GM18870 (cell line): ENCODE measurements at regions not wholly inside any gene's neighbourhood (a gene's known extent, or its start where the extent isn't known, plus 50 kb on each side); places are given as distances from the start of the nearest gene placed in this dataset.

Experiments used
- ATAC-seq: cut with Tn5 transposase; IDR thresholded peaks from one replicate; pipeline ENCODE4 v1.9.1; 2021; ENCODE audit warnings: moderate library complexity; ENCODE audit not compliant: unreplicated experiment

DNA sequence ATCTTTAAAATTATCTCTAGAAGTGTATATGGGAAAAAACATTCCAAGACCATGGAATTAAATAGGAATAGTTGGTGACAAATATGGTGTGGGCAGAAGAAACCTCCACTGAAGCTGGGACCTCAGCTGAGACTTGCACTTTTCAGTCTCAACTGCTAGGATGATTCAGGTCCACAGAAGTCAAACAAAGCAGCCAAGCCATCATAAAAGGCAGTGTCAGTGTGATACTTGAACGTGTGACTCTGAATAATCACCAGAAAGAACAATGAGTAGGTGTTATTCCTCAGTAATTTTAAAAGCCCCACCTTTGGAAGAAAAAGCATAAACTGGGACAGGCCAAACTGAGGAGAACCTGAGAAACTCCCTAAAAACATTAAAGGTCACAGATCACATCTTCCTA lies 90.7 kb downstream of the ZNF281 start:
- no peak for ATAC-seq

DNA sequence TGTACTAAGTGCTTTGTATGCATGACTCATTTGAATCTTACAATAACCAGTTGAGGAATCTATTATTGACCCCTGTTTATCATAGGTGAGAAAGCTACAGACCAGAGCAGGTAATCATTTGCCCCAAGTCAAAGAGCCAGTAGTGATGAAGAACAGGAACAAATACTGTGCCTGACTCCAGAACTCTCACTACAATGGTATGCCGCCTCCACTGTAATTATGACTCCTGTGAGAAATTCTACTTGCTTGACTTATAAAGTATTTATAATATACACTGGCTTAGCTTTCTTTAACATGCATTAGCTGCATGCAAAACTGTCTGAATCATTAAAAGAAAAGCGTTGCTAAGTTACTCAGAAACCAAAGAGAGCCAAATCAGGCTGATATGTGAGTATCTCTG lies 92.6 kb downstream of the ZNF281 start:
- ATAC-seq, result no peak

- no peak for ATAC-seq
Observed at GRCh38 chr1:200316148-200316803, 93.6 kb downstream of the ZNF281 start.

- ATAC-seq, result no peak
Observed at GRCh38 chr1:200314085-200314750, 95.6 kb downstream of the ZNF281 start.

DNA sequence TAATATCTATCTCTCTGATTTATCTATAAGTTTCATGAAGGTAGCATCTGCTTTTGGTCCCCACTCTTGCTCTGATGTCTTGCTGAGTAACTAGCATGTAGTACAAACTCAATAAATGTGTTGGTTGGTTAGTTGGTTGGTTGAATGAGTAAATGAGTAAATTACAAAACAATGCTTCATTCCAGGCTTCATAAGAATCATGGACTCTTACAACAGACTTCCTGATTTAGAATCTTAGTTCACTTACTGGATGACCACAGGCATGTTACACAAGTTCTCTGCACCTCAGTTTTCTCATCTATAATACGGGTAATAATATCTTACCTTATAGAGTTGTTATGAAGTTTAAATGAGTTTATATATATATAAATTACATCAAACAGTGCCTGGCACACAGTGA lies 98.6 kb downstream of the ZNF281 start:
- ATAC-seq, result no peak

DNA sequence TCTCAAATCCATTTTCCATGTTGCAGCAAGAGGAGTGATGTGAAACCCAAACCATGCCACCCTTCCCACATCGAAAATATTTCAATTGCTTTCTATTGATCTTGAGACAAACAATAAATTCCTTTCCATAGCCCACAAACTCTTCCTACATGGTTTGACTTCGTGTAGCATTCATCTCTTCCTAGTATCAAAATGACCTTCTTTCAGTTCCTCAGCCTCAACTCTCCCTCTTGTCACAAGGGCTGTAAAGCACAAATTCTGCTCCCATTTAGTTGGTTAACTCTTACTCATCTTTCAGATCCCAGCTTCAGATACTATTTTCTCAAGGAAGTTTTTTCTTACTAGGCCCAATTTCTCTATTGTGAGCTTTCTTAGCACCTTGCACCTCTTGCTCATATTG lies 99.0 kb downstream of the ZNF281 start:
- no peak for ATAC-seq

DNA sequence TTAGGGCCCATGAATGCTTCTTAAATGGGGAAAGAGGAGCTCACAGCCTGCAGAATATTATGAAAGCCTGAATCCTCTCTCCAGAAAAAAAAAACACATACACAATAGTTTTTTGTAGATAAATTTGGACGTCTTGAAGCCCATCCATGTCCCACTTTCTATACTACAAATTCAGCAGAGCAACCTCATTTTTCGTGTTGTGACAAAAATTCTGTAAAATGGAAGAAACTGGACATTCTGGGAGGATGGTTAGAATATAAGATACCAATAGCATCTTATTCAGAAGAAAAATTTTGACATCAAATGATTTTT lies 102.1 kb downstream of the ZNF281 start:
- ATAC-seq, result no peak

DNA sequence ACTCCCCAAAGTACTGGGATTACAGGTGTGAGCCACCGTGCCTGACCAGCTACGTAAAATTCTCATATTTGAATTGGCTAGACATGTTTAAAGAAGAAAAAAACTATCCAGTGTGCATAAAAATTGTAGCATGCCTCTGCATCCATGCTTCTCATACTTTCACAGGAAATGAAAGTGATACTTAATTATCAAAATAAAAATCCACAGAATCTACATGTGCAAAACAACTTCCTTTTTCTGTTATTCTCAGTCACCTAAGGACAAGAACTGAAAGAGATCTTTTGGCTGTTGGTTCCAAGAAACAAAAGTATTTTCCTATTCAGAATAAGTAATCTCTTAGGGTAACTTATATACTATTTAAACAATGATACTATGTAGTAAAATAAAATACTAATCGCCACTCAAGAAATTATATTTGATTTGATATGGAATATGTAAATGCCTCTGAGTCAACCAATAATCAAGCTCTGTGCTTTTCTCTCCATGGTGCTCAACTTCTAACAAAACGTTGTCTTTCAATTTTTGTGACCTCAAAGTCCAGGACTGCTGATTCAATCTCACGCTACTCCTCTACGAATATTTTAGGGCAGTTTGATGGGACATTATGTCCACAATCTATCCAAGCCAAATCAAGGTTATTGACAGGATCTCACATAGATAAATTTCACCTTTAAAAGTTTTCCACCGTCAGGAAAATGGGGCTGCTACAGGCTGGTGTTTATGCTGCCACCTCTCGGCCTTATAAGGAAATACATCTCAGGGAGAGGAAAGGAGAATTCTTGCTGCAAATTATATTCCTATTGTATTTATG lies 102.7 kb downstream of the ZNF281 start:
- ATAC-seq, result peak; percentile 68

DNA sequence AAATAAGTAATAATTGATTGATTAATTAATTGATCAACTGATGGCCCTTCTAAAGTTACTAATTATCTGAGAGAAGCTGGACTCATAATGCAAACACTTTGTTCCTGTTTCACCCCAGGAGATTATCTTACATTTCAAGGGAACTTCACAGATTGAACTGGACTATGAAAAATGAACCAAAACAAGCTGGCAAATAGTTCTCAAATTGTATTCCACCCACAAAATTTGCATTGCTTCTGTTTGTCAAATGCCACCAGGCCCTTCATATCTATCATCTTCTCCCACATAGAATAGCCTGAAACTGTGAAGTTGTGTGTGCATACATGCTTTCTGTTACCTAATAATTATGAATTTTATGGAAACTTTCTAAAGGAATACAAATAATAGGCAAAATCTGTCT lies 104.0 kb downstream of the ZNF281 start:
- no peak for ATAC-seq

DNA sequence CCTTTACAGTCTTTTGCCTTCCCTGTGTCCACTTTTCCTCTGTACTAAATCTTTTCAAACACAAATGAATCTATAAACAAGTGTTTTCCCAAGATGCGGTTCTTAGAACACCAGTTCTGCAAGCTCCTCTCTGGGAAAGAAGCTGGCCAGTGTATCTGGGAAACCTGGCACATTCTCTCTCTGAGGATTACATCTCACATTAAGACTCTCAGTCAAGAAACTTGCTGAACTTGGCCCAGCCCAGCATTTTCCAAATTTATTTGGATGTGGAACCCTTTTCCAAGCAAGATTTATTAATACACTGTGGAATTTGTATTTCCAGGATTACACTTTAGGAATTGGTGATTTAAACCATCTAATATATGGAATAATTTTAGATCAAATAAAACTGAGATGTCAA lies 105.7 kb downstream of the ZNF281 start:
- ATAC-seq, result no peak

DNA sequence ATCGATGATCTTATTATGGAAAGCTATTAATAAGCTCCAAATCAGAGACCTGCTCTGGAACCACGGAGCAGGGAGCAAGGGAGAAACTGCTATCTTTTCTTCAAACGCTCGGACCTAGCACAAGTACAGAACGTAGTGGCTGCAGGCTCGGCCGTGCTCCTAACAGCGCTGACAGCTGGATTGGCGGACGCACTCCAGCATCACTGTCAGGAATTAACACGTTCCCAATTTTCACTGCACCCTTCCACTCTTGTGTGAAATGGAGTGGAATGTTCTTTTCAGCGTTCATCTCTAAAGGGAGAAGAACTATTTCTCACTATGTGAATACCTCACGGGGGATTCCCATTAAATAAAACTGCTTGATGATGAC lies 106.9 kb downstream of the ZNF281 start:
- no peak for ATAC-seq

DNA sequence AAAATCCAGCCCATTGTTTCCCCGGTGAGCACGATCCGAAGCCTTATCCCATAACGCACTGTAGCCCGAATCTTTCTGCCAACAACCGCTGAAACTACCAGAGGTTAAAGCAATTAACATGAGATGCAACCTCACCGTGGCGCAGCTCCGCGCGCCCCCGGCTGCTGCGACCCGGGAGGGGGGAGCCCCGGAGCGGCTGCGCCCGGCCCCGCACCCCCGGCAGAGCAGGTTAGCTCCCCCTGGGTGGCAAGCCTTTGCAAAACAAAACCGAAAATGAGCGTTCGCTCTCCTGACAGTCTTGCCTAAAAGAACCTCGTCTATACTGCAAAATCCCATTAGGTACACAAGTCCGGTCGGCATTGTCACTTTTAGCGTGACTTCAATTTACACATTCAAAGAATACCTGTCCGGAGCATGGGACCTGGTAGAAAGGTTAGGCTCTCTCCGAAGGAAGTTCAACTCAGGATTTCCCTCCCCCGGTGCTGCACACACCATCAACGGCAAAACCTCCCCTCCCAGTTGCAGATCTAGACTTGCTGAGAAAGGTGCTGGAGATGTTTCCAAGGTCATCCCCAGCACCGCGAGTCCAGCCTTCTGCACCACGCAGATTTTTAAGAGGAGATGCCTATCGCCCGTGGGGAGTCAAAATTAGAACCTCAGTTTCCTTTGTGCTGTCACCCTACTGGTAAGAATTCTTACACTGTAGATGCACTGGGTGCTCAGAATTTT lies 107.5 kb downstream of the ZNF281 start:
- peak; percentile 65 for ATAC-seq

DNA sequence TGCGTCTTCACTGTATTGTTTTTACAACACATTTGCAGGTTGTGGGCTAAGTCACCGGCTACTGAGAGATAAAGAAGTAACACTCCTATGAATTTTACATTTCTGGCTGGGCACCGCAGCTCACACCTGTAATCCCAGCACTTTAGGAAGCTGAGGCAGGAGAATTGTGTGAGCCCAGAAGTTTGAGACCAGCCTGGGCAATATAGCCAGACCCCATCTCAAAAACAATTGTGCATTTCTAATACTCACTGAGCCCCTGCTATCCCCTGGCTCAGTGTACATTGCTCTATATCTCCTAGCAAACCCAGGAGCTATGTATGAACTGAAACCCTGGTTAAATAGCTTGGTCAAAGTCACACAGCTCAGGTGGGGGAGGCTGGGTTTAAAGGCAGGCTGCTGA lies 108.7 kb downstream of the ZNF281 start:
- no peak for ATAC-seq

DNA sequence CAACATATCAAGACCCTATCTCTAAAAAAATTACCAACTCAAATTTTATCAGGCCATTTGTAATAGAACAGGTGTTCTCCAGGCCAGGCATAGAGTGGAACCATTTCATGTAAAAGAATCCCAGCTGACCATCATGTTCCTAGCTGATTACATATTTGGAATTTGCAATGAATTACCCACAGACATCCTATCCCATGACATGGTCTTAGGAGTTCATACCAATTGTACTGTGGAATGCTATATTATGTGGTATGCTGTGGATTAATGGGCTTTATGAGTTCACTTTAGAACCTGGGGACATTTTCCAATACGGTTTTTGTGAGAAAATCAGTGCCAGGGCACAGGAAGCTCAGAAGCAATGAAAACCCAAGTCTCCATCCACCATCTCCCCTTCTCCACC lies 110.3 kb downstream of the ZNF281 start:
- no peak for ATAC-seq

GRCh38 chr1:200298242-200298641 lies 111.6 kb downstream of the ZNF281 start:
- no peak for ATAC-seq

- ATAC-seq, result no peak
Observed at GRCh38 chr1:200296091-200296661, 113.7 kb downstream of the ZNF281 start.

DNA sequence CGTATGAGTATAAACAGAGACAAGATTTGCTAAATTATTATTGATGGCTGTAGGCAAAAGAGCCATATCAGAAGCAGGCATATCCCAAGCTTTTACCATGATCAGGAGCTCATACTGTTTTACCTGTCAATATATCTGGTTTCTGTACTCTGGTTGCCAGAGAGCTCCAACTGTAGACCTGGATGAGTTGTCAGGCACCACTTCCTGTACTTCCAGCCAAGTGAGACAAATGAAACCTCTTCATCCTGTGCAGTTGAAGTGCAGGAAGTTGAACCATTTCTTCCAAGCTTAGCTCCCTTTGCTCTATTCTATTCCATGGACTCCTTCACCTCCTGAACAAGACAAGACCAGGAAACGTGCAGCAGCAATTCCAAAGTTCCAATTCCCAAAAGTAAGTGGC lies 115.6 kb downstream of the ZNF281 start:
- ATAC-seq, result no peak

DNA sequence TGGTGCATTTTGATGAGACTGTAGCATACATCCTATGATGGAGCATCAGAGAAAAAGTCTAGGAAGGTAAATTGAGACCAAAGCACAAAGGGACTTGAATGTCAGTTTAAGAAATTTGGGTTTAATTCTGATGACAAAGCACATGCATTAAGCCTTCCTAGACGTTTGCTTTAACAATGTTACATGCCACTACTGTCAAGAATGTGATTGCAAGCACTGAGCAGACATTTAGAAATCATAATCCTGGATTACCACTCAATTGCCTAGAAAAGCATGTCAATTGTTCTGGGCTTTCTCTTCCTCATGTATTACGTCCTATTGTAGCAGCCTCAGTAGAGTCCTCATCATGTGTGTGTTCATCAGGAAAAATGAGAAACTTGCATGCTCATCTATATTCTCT lies 117.1 kb downstream of the ZNF281 start:
- ATAC-seq, result no peak

DNA sequence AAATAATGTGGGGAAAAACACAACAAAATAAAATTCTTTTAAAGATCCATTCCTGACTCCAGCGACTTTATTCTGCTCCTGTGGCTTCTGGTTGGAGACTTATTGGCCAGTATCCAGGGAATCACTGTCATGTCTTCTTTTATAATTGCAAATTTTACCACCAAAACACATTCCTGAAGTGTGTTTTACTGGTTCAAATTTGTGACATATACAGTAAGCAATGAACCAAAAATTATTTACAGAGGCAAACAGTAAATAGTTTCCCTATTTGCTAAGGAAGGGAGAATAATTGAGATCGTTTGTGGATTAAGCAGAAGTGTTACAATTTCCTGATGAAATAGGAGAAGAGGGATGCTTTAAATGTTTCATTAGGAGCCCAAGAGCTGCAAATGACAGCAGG lies 118.7 kb downstream of the ZNF281 start:
- no peak for ATAC-seq

DNA sequence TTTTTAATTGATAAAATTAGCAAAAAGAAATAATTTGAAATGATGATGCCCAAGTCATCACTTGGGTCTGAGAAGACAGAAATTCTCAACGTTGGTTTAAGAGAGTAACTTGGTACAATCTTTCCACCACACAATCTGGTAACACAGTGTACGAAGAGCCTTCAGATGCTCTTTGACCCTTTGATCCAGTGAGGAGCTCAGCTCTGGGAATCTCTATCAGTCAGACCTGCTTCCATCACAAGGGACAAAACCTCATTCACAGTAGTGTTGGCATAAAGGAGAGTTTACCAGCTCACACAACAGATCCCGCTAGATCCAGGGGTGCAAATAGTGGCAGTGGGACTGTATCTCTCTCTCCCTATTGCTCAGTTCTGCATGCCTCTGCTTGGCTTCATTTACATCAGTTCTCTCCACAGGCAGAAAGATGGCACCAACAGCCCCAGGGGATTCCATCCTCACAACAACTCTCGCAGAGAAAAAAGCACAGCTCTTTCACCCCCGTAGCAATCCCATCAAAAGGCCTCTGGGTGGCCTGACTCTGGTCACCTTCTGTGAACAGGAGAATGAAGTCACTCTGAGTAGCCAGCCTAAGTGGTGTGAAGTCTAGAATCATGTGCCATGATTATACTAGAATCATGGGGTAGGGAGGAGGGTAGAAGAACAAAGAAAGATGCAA lies 119.7 kb downstream of the ZNF281 start:
- no peak for ATAC-seq

GRCh38 chr1:200288226-200288625 lies 121.6 kb downstream of the ZNF281 start:
- no peak for ATAC-seq
